ENCODE measurements at regions not wholly inside any gene's neighbourhood (a gene's known extent, or its start where the extent isn't known, plus 50 kb on each side); places are given as distances from the start of the nearest gene placed in this dataset.
A peak's percentile ranks its signal among the peaks of the same experiment; 100 is the strongest.

- no peak overlapping the region for H3K4me3 ChIP-seq
- no peaks in the 10 kb centered on the region for H3K27me3 ChIP-seq
- DNase-seq (ENCODE audit: extremely low spot score in 2 of 2) = peak; percentile 54 to 93
- no peaks in the 10 kb centered on the region for H3K9me3 ChIP-seq
- no peak for TF ChIP-seq POLR2A (IDR thresholded peaks at IDR 0.05)
- TF ChIP-seq, protein P1, sequence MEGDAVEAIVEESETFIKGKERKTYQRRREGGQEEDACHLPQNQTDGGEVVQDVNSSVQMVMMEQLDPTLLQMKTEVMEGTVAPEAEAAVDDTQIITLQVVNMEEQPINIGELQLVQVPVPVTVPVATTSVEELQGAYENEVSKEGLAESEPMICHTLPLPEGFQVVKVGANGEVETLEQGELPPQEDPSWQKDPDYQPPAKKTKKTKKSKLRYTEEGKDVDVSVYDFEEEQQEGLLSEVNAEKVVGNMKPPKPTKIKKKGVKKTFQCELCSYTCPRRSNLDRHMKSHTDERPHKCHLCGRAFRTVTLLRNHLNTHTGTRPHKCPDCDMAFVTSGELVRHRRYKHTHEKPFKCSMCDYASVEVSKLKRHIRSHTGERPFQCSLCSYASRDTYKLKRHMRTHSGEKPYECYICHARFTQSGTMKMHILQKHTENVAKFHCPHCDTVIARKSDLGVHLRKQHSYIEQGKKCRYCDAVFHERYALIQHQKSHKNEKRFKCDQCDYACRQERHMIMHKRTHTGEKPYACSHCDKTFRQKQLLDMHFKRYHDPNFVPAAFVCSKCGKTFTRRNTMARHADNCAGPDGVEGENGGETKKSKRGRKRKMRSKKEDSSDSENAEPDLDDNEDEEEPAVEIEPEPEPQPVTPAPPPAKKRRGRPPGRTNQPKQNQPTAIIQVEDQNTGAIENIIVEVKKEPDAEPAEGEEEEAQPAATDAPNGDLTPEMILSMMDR (IDR thresholded peaks at IDR 0.05) = no peak
- no peak for TF ChIP-seq POLR2AphosphoS5 (IDR thresholded peaks at IDR 0.05; ENCODE audit: insufficient read depth in 1 of 2, low read depth in 1 of 2)
- no peak overlapping the region for H3K27ac ChIP-seq
- no peaks in the 10 kb centered on the region for H3K4me1 ChIP-seq
- intact Hi-C loops (cut with DNase I) = no loop called here
- no peaks in the 10 kb centered on the region for H3K36me3 ChIP-seq
Observed at GRCh38 chr6:110033101-110033500, 55.0 kb downstream of the GPR6 start.

GRCh38 chr6:110033749-110034666 is 55.9 kb downstream of the GPR6 start:
- peak; percentile 46 to 49 for DNase-seq (ENCODE audit: extremely low spot score in 2 of 2)
- no peak overlapping the region for H3K27ac ChIP-seq
- no peaks in the 10 kb centered on the region for H3K27me3 ChIP-seq
- no peaks in the 10 kb centered on the region for H3K4me1 ChIP-seq
- no peak overlapping the region for H3K4me3 ChIP-seq
- intact Hi-C loops (cut with DNase I) = no loop called here
- no peaks in the 10 kb centered on the region for H3K36me3 ChIP-seq
- TF ChIP-seq, protein P1 (IDR thresholded peaks at IDR 0.05) = no peak
- TF ChIP-seq POLR2AphosphoS5 (IDR thresholded peaks at IDR 0.05; ENCODE audit: insufficient read depth in 1 of 2, low read depth in 1 of 2) (no peak), POLR2A (IDR thresholded peaks at IDR 0.05) (no peak)
- H3K9me3 ChIP-seq = no peaks in the 10 kb centered on the region

GRCh38 chr6:110034667-110035036 is 56.5 kb downstream of the GPR6 start:
- Histone ChIP-seq H3K9me3 (no peaks in the 10 kb centered on the region), H3K27ac (no peak overlapping the region), H3K36me3 (no peaks in the 10 kb centered on the region), H3K4me1 (peaks cover under 1% of the 10 kb centered on the region), H3K27me3 (no peaks in the 10 kb centered on the region), H3K4me3 (no peak overlapping the region)
- TF ChIP-seq, protein P1 (IDR thresholded peaks at IDR 0.05) = no peak
- TF ChIP-seq POLR2AphosphoS5 (IDR thresholded peaks at IDR 0.05; ENCODE audit: insufficient read depth in 1 of 2, low read depth in 1 of 2) = no peak
- TF ChIP-seq POLR2A (IDR thresholded peaks at IDR 0.05) = no peak
- intact Hi-C loops (cut with DNase I) = no loop called here
- peak in 1 of 2 donors; percentile 67 for DNase-seq (ENCODE audit: extremely low spot score in 2 of 2)

DNA sequence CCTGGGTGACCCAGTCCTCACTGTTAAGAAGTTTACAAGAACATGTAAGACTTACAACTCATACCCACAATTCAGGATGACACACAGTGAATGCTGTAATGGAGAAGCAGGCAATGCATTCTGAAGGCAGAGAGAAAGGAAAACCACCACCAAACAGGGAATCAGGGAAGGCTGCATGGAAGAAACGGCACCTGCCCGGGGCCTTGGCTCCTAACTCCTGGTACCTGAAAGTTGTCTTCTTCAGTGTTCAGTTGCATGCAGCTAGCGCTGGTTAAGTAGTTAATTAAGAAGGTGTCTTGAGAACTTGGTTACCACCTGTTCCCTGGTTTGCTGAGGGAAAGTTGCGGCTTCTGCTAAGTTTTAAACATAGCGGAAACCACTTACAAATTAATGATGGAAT is 57.2 kb downstream of the GPR6 start:
- DNase-seq (ENCODE audit: extremely low spot score in 2 of 2) = peak in 1 of 2 donors; percentile 58
- Histone ChIP-seq H3K9me3 (no peaks in the 10 kb centered on the region), H3K27ac (no peak overlapping the region), H3K27me3 (no peaks in the 10 kb centered on the region), H3K36me3 (no peaks in the 10 kb centered on the region), H3K4me3 (no peak overlapping the region), H3K4me1 (peaks cover 7% of the 10 kb centered on the region)
- TF ChIP-seq POLR2AphosphoS5 (IDR thresholded peaks at IDR 0.05; ENCODE audit: insufficient read depth in 1 of 2, low read depth in 1 of 2) = no peak
- TF ChIP-seq, protein P1 (IDR thresholded peaks at IDR 0.05) = no peak
- no peak for TF ChIP-seq POLR2A (IDR thresholded peaks at IDR 0.05)
- intact Hi-C loops (cut with DNase I) = no loop called here

Measured in vagina (tissue), 2 donors.